GM12891 (cell line): ENCODE measurements at regions not wholly inside any gene's neighbourhood (a gene's known extent, or its start where the extent isn't known, plus 50 kb on each side); places are given as distances from the start of the nearest gene placed in this dataset.

Experiments used
- PAX5 ChIP-seq: IDR thresholded peaks from 2 replicates; pipeline ENCODE4 v1.6.1; 2011; ENCODE audit warnings: low read length, moderate library complexity, mild to moderate bottlenecking; ENCODE audit not compliant: insufficient read depth, severe bottlenecking
- POLR2A ChIP-seq: IDR thresholded peaks from 2 replicates; pipeline ENCODE4 v1.6.1; 2011; ENCODE audit warnings: low read depth, low read length, control low read depth
- POLR2AphosphoS5 ChIP-seq: IDR thresholded peaks from 2 replicates; pipeline ENCODE4 v1.6.1; 2011; ENCODE audit warnings: low read depth, low read length, control low read depth
- POU2F2 ChIP-seq: IDR thresholded peaks from 2 replicates; pipeline ENCODE4 v1.6.1; 2011; ENCODE audit warnings: low read depth, mild to moderate bottlenecking, control low read depth, low read length, moderate library complexity
- TAF1 ChIP-seq: IDR thresholded peaks from 2 replicates; pipeline ENCODE4 v1.6.1; 2011; ENCODE audit warnings: low read depth, low read length, control low read depth

DNA sequence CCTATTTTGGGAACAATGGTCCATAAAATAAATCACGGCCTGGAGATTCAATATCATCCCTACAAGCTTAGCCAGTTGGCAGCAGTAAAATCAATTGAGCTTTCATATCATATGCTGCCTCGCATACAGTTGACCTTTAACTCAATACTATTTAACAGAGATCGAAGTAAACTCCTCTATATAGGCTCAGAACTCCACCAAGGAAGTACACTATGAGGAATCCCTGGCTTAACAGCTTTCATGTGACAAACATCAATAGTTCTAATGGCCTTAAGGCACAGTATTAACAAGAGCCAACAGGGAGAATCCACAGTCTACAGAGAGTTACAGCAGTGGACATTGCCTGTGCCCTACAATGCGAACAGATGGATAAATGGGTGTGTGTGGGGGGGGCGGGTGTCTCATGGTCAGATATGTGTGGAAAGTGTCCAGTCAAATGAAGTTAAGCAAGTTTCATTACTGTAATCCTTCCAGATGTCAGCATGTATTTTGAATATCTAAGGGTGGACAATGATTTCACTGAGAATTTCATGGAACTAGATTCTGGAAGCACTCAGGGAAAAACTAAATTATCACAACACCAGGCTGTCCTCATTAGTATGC, 98.2 kb upstream of the FAM9B start:
- TF ChIP-seq POLR2A (no peak), POLR2AphosphoS5 (no peak), TAF1 (no peak), PAX5 (no peak), POU2F2 (no peak)
